AG10803 (cell line): ENCODE measurements at regions not wholly inside any gene's neighbourhood (a gene's known extent, or its start where the extent isn't known, plus 50 kb on each side); places are given as distances from the start of the nearest gene placed in this dataset.

Experiments
- DNase-seq: peaks from one replicate; pipeline ENCODE4 v3.0.0; 2010; ENCODE audit warnings: low read depth
- H3K4me3 ChIP-seq: 2 replicates; pipeline ENCODE4 v1.5.1; 2011; ENCODE audit warnings: mild to moderate bottlenecking, low read length, control low read depth
- TF ChIP-seq, protein P1 (sequence below): conservative IDR thresholded peaks from 2 replicates; pipeline ENCODE4 v1.5.1; 2011; ENCODE audit warnings: mild to moderate bottlenecking, low read length, control low read depth, inconsistent platforms

DNA sequence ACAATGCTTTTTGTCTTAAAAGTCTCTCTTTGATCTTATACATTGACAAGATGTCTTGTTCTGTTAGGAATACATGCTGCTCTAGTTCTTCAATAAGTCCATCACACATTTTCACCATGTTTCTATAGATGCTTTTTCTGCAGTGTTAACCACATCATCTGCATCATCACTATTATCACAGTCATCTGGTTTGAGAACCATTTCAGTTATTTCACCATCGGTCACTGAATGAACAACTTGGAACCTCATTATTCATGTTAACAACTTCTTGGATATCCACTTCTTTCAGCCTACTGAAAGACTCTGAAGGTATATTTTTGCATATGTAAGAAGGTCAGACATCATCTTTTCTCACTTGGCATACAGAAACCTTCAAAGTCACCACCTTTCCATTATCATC is 975.2 kb downstream of the STIM2 start:
- TF ChIP-seq, protein P1, sequence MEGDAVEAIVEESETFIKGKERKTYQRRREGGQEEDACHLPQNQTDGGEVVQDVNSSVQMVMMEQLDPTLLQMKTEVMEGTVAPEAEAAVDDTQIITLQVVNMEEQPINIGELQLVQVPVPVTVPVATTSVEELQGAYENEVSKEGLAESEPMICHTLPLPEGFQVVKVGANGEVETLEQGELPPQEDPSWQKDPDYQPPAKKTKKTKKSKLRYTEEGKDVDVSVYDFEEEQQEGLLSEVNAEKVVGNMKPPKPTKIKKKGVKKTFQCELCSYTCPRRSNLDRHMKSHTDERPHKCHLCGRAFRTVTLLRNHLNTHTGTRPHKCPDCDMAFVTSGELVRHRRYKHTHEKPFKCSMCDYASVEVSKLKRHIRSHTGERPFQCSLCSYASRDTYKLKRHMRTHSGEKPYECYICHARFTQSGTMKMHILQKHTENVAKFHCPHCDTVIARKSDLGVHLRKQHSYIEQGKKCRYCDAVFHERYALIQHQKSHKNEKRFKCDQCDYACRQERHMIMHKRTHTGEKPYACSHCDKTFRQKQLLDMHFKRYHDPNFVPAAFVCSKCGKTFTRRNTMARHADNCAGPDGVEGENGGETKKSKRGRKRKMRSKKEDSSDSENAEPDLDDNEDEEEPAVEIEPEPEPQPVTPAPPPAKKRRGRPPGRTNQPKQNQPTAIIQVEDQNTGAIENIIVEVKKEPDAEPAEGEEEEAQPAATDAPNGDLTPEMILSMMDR = no peak

DNA sequence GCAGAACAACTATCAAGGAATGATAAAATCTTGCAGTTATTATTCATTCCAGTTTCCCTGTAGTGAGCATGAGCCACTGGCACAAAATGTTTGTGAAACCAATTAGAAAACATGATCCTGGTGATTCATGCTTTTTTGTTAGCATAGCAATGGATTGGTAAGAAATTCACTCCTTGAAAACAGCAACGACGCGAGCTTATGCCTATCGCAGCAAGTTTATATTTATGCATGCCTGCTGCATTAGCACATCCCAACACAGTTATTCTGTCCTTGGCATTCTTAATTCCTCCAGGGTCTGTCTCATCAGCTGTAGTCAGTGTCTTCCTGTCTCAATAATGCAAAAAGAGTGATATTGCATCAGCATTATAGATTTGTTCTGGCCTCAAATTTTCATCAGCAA is 975.9 kb downstream of the STIM2 start:
- TF ChIP-seq, protein P1 = no peak
- no peak for DNase-seq
- no peak overlapping the region for H3K4me3 ChIP-seq

More for the DNA sequence above, 975.2 kb downstream of the STIM2 start:
- DNase-seq = no peak
- no peak overlapping the region for H3K4me3 ChIP-seq

- no peak overlapping the region for H3K4me3 ChIP-seq
- TF ChIP-seq, protein P1 = no peak
- DNase-seq = no peak
Observed at GRCh38 chr4:27843776-27844175, 983.1 kb downstream of the STIM2 start.

DNA sequence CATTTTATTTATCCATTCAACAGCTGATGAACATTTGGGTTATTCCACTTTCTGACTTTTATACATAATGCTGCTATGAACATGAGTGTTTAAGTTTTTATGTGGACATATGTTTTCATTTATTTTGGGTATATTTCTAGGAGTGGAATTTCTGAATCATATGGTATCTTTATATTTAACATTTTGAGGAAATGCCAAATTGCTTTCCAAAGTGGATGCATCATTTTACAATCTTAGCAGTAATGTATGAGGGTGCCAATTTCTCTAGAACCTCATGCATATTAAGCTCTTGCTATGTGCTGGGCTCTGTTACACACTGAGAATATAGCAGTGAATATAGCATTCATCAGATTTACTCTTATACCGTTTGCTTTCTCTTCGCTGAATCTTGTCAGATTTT is 983.7 kb downstream of the STIM2 start:
- TF ChIP-seq, protein P1 = no peak
- H3K4me3 ChIP-seq = no peak overlapping the region
- no peak for DNase-seq

DNA sequence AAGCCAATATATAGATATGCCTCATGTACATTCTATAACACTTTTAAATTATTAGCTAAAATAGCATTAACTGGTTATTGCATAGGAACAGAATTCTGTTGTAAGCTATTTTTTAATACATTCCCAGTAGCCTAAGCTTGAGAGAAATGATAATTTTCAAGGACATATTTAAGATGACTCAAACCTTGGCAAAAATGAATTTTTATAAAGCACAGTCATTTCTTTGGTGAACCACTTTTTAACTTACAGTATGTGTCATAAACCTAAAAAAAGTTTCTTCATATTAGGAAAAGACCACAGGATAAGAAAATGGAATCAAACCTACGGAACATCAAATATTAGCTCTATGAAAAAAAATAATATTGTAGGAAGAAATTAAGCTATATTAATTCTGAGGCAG is 986.3 kb downstream of the STIM2 start:
- no peak overlapping the region for H3K4me3 ChIP-seq
- no peak for DNase-seq
- TF ChIP-seq, protein P1 = no peak

DNA sequence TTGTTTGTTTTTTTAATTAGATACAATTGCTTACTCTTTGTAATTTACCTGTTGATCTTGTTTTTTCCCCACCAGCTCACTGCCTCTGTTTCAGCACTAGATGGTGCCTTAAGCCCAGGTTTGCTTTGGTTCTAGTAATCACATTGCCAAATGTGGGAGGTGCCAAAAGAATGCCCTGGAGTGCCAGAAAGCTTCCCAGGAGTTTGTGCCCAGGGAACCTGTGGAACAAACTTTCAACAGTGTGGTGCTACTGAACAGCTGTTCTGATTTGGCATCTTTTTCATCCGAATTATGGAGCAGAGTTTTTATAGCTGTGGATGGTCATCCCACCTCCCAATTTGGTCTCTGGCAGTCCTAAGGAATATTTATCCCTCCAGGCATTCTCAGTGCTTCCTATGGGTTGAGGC is 1000.7 kb downstream of the STIM2 start:
- peak; percentile 1 for DNase-seq
- TF ChIP-seq, protein P1 = peak; percentile 33
- no peak overlapping the region for H3K4me3 ChIP-seq

GRCh38 chr4:27861802-27862201 is 1001.2 kb downstream of the STIM2 start:
- H3K4me3 ChIP-seq = no peak overlapping the region
- TF ChIP-seq, protein P1 = no peak
- DNase-seq = peak; percentile 1
